ELF-1 (cell line): ENCODE measurements at regions not wholly inside any gene's neighbourhood (a gene's known extent, or its start where the extent isn't known, plus 50 kb on each side); places are given as distances from the start of the nearest gene placed in this dataset.

Experiments
- DNase-seq: peaks from one replicate; pipeline ENCODE4 v3.0.0-alpha.2; 2016; ENCODE audit warnings: low read depth, low spot score

DNA sequence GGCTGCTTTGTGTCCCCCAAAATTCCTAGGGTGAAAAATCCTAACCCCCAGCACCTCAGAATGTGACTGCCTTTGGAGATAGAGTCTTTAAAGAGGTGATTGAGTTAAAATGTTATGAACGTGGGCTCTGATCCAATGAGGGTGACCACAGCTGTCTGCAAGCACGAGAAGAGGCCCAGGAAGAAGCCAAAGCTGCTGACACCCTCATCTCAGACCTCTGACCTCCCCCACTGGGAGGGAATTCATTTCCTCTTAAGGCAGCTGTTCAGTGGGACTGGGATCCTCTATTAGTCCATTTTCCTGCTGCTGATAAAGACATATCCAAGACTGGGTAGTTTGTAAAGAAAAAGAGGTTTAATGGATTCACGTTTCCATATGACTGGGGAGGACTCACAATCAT, 544.4 kb downstream of the DCDC2C start:
- DNase-seq, result no peak

- no peak for DNase-seq
Measured at GRCh38 chr2:4255491-4255890, 552.1 kb downstream of the DCDC2C start.

DNA sequence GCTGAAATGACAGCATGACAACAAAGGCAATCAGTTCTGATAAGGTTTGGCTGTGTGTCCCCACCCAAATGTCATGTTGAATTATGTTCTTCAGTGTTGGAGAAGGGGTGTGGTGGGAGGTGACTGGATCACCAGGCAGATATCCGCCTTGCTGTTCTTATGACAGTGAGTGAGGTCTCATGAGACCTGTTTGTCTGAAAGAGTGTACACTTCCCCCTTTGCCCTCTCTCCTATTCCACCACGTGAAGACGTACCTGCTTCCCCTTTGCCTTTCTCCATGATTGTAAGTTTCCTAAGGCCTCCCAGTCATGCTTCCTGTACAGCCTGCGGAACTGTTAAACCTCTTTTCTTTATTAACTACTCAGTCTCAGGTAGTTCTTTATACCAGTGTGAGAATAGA, 553.0 kb downstream of the DCDC2C start:
- no peak for DNase-seq

- DNase-seq, result no peak
Measured at GRCh38 chr2:4258563-4258962, 555.2 kb downstream of the DCDC2C start.

DNA sequence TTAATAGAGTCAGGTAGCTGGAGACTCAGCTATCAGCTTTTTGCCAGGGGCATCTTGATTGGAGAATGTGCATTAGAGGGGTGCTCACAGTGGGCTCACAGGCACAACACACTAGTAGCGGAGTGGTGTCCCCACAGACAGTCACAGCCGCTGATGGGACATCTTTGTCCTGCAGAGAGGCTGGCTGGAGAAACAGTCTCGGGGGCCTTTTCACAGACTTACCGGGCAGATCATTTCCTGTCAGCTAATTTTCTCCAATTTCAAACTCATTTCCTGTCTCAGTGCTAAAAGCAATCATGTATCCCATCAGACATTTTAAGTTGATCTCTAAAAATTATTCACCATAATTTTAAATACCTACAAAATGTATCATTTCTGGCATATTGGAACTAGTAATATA, 562.6 kb downstream of the DCDC2C start:
- DNase-seq, result no peak

- peak; percentile 25 for DNase-seq
Measured at GRCh38 chr2:4269885-4270284, 566.5 kb downstream of the DCDC2C start.

DNA sequence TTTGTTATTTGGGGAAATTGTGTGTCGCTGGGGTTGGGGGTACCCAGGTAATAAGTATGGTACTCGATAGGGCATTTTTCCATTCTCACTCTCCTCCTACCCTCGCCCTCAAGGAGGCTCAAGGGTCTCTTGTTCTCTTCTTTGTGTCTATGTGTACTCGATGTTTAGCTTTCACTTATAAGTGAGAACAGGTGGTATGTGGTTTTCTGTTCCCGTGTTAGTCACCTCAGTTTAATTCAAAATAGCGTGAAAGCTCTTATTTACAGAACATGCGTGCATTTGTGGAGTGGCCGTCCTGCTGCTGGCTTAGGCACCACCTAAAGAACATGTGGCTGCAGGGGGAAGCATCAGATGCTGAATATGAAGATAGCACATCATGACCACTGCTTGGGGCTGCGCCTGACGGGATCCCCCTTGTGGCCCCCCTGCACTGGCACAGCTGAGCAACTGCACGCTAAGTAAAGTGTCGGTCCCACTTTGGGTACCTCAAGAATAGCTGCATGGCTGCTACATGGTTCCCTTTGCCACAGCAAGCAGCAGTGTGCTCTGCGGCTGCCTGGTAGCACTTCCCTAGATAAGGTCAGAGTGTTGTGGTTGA, 569.0 kb downstream of the DCDC2C start:
- DNase-seq, result no peak

- no peak for DNase-seq
Measured at GRCh38 chr2:4278392-4278791, 575.0 kb downstream of the DCDC2C start.

GRCh38 chr2:4279431-4279830, 576.1 kb downstream of the DCDC2C start:
- no peak for DNase-seq

- no peak for DNase-seq
Measured at GRCh38 chr2:4291430-4291829, 588.1 kb downstream of the DCDC2C start.

GRCh38 chr2:4295680-4296079, 592.3 kb downstream of the DCDC2C start:
- no peak for DNase-seq

DNA sequence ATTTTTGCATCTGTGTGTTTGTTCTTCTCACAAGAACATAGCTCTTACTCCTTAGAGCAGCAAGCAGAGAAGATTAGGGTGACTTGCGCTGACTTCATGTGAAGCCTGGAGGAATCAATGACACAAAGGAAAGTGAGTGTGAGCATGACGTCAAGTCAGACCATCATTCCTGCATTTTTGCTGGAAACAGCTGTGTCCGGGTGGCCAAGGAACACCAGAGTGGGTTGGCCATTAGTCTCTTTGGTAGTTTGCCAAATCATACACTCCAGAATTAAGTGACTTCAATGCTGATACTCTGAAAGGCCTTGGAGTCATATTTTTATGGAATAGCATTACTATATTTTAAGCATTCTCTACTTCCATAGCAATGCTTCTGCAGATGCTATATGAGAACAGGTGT, 597.2 kb downstream of the DCDC2C start:
- no peak for DNase-seq

DNA sequence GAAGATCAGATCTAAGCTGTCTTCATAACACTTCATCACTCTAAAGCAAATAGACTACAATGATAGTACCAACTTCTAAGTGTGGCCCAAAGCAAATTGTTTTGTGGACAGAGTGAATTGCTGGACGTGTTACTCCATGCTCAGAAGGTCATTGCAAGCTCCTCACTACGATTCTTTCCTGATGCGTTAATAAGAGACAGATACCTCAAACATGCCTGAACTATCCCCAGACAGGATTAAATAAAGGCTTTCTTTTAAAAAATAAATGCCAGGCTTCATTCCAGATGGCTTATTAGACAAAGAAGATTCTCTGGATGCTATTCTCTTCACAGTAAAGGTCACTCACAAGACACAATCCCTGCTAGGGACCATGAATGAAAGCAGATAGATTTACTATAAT, 621.2 kb downstream of the DCDC2C start:
- DNase-seq, result no peak

GRCh38 chr2:4336864-4337263, 633.5 kb downstream of the DCDC2C start:
- DNase-seq, result no peak

DNA sequence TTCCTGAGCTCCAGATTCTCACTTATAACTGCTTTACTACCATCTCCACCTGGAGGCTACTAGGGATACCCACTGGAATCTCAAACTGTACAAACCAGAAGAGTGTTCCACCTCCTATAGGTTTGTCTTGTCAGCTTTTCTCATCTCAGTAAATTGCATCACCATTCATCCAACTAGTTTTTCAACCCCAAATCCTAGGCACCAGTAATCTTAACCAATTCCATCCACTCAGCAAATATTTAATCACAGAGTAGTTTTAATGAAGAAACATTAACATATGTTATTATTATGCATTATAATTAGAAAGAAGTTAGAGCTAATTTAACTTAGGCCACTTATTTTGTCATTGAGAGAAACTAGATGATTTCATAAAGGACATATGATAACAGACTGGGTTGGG, 635.0 kb downstream of the DCDC2C start:
- DNase-seq, result no peak

- DNase-seq, result no peak
Measured at GRCh38 chr2:4340536-4340935, 637.2 kb downstream of the DCDC2C start.

- DNase-seq, result no peak
Measured at GRCh38 chr2:4346628-4347027, 643.3 kb downstream of the DCDC2C start.

DNA sequence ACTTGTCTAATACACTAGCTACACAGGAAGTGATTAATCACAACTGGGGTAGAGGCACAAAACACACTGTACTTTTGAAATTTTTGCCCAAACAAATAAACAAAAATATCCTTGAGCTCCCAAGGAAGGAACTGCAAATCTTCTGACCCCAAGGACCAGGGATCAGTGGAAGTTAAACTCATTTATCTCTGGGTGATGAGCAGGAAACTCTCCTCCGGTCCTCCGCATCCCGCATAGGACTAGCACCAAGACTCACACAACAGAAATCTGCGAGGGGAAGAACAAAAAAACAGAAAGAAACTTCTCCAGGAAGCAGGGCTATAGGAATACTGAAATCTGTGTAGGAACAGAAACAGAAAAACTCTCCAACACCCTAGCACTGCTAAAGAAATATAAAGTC, 650.3 kb downstream of the DCDC2C start:
- DNase-seq, result no peak

GRCh38 chr2:4354164-4354563, 650.8 kb downstream of the DCDC2C start:
- DNase-seq, result no peak

GRCh38 chr2:4354678-4355077, 651.3 kb downstream of the DCDC2C start:
- peak; percentile 81 for DNase-seq

DNA sequence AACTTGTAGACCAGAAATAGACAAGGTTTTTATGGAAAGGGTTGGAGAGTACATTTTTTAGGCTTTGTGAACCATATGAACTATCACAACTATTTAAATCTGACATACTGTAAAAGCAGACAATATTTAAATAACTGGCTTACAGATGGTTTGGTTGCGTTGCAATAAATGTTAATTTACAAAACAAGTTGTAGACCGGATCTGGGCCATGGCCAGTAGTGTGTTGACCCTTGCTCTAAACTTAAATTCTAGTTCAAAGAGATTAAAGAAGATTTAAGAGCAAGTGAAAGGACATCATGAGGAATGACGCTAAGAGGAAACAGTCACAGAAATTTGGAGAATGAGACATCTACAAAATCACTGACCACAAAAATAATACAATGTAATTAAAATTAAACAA, 652.7 kb downstream of the DCDC2C start:
- no peak for DNase-seq

DNA sequence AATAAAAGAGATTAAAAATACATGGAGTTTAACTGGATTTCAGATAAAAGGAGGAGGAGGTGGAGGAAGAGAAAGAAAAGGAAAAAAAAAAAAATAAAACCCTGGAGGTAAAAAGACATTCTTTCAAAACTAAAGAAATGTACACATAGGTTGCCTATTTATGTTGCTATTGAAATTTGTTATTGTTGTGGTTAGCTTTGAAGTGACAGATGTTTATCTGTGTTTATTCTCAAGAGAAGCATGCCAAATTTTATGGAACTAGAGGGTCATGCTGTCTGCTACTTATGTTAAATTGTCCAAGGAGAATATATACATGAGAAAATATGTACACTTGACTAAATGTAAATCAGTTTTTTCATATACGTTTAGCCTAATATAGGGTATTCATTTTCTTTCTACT, 653.2 kb downstream of the DCDC2C start:
- DNase-seq, result no peak

GRCh38 chr2:4357121-4357520, 653.7 kb downstream of the DCDC2C start:
- DNase-seq, result no peak

- no peak for DNase-seq
Measured at GRCh38 chr2:4358837-4359236, 655.5 kb downstream of the DCDC2C start.
